Myocyte (in vitro differentiated cells): ENCODE measurements at regions not wholly inside any gene's neighbourhood (a gene's known extent, or its start where the extent isn't known, plus 50 kb on each side); places are given as distances from the start of the nearest gene placed in this dataset.
"Not testable (repeated sequence)": the region's sequence is repeated elsewhere in the genome, so short reads cannot be mapped to it uniquely, and the experiment has no call there.

ENCODE experiments used
- DNase-seq: peaks from one replicate; pipeline ENCODE4 v3.0.0-alpha.2; 2012; ENCODE audit warnings: low read depth

- DNase-seq: no peak
Observed at GRCh38 chr9:105972466-105973204, 278.3 kb downstream of the TMEM38B start.

GRCh38 chr9:105973951-105974351 lies 279.6 kb downstream of the TMEM38B start:
- DNase-seq: no peak

- DNase-seq: no peak
Observed at GRCh38 chr9:105975886-105976645, 281.7 kb downstream of the TMEM38B start.

GRCh38 chr9:105978336-105978735 lies 284.0 kb downstream of the TMEM38B start:
- no peak for DNase-seq

GRCh38 chr9:105978826-105979225 lies 284.5 kb downstream of the TMEM38B start:
- DNase-seq: no peak

GRCh38 chr9:105979290-105979689 lies 284.9 kb downstream of the TMEM38B start:
- DNase-seq: no peak

GRCh38 chr9:105984714-105985113 lies 290.4 kb downstream of the TMEM38B start:
- DNase-seq: no peak

GRCh38 chr9:105993116-105993854 lies 298.9 kb downstream of the TMEM38B start:
- peak; percentile 3 for DNase-seq

- no peak for DNase-seq
Observed at GRCh38 chr9:105993921-105994715, 299.8 kb downstream of the TMEM38B start.

- DNase-seq: peak; percentile 7
Observed at GRCh38 chr9:105994970-105995369, 300.6 kb downstream of the TMEM38B start.

GRCh38 chr9:106017198-106017740 lies 322.9 kb downstream of the TMEM38B start:
- DNase-seq: no peak

GRCh38 chr9:106019039-106019680 lies 324.8 kb downstream of the TMEM38B start:
- no peak for DNase-seq

GRCh38 chr9:106019702-106020101 lies 325.4 kb downstream of the TMEM38B start:
- no peak for DNase-seq

- DNase-seq: no peak
Observed at GRCh38 chr9:106020186-106020585, 325.8 kb downstream of the TMEM38B start.

- DNase-seq: no peak
Observed at GRCh38 chr9:106023455-106023854, 329.1 kb downstream of the TMEM38B start.

- DNase-seq: no peak
Observed at GRCh38 chr9:106025453-106025852, 331.1 kb downstream of the TMEM38B start.

GRCh38 chr9:106030146-106030545 lies 335.8 kb downstream of the TMEM38B start:
- not testable (repeated sequence) for DNase-seq

- DNase-seq: no peak
Observed at GRCh38 chr9:106032978-106033377, 338.6 kb downstream of the TMEM38B start.

GRCh38 chr9:106035806-106036205 lies 341.5 kb downstream of the TMEM38B start:
- DNase-seq: no peak

- DNase-seq: no peak
Observed at GRCh38 chr9:106038266-106039001, 344.1 kb downstream of the TMEM38B start.
